SIG-M5 treated with dmso at 0.1 percent for 504 hours (cell line): ENCODE measurements at regions not wholly inside any gene's neighbourhood (a gene's known extent, or its start where the extent isn't known, plus 50 kb on each side); places are given as distances from the start of the nearest gene placed in this dataset.

Experiments
- DNase-seq: peaks from one replicate; lab custom pipeline; 2025; ENCODE audit not compliant: unreplicated experiment; lab: John Stamatoyannopoulos, UW

- DNase-seq = no peak
Measured at GRCh38 chr3:104855702-104856101, 511.0 kb upstream of the ALCAM start.

DNA sequence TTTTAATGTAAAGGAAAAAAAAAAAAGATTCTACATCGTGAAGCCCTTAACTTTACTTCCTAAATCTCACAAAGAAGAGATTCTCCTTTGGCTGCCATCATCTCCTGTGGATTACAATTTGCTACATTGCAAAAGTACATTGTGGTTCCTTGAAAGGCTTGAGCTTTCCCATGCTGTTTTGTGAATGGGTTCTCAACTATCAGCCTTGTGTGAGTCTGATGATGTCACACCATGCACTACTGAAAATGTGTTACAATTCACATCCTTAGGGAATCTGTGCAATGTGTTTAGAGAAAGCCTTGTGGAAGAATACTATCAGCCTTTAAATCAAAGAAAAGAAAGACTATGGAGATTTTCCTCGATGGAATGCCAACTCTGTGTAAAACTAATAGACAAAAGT lies 510.0 kb upstream of the ALCAM start:
- DNase-seq = no peak

- DNase-seq = no peak
Measured at GRCh38 chr3:104868291-104868690, 498.4 kb upstream of the ALCAM start.

GRCh38 chr3:104870276-104870675 lies 496.4 kb upstream of the ALCAM start:
- DNase-seq = no peak

- no peak for DNase-seq
Measured at GRCh38 chr3:104873331-104873730, 493.4 kb upstream of the ALCAM start.

DNA sequence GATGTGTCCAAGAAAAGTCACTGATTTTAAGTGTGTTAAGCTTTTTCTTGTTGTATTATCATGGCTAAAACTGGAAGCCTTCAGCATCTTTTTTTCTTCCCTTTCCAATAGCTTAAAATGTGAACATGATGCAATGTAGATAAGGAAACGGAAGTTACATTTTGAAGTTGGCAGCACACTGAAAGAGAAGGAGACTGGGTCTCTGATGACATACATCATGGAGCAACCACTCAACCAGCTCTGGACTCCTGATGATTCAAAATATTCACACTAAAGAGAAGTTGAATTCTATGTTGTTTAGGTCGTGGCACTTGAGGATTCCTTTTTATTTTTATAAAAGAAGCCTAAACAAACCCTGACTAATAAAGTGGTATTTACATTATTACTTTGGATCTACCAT lies 488.3 kb upstream of the ALCAM start:
- peak; percentile 79 for DNase-seq

- DNase-seq = no peak
Measured at GRCh38 chr3:104879919-104880318, 486.8 kb upstream of the ALCAM start.

DNA sequence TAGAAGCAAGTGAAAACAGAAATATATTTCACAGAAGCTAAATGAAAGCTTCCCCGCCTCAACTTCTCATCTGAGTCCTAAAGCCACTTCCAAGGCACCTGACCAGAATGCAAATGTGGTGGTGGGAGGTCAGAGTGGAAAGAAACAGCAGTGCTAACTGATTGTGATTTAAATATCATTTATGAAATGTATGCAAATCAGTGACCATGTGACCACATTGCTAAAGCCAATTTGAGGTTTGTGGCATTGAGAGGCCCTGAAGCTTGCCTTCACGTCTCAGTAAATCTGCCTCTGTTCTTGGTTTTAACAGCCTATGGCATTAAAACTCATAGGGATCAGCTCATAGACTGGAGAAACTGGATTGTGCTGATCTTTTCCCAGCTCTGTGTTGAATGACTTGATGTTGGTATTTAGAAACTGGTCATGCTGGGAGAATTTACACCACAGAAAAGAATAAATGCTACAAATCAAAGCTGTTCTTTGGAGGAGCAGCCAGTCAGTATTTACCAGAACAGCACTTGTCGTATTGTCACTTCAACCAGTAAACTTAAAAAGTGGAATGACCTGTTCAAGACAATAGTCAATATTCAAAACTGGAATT lies 481.4 kb upstream of the ALCAM start:
- DNase-seq = no peak

- peak; percentile 80 for DNase-seq
Measured at GRCh38 chr3:104886220-104886995, 480.3 kb upstream of the ALCAM start.

DNA sequence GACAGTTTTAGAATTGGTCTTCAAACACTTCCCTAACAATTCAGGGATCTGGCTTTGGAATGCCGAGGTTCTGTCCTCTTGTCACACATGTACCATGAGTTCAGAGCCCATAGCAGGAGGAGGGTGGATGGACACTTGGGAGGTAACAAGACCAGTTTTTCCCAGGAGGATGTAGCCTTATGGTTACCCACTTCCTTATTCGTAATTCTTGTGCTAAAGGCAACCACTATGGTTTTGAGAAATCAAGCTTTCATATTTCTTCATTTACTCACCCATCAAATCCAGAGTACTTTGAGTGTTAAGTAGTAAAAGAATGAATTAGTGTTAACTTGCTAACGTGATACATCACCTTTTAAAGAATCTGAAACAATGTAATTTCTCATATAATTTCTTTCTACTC lies 479.6 kb upstream of the ALCAM start:
- DNase-seq = peak; percentile 37

DNA sequence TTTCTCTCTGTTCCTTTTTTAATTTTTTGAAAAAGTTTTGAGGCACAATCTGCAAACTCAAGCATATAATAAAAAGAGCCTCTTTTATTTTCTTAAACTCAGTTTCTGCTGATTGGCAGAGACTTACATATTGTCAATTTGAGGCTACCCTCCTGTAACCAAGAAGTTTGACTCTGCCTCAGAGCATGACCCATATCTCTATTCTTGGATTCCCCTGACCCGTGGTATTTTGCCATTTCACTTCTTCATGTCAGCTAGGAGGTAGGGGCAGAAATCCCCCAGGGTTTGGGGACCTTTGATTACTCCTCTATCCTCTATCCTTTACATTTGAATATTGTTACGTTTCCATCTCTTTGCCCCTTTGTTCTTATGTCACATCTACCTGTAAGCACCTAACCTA lies 479.1 kb upstream of the ALCAM start:
- DNase-seq = no peak

DNA sequence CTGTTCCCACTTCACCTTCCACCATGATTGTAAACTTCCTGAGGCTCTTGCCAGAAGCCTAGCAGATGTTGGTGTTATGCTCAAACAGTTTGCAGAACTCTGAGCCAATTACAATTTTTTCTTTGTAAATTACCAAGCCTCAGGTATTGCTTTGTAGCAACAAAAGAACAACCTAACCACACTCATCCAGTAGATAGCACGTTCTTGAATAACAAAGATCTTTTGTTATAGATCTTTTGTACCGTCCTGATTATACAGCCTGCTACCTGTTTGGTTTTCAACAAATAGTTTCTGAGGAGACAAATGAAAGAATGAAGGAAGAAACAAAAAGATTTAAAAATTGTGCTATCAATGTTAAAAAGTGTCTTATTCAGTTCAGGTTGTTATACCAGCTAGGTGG lies 474.7 kb upstream of the ALCAM start:
- DNase-seq = no peak

GRCh38 chr3:104896624-104897023 lies 470.1 kb upstream of the ALCAM start:
- no peak for DNase-seq

DNA sequence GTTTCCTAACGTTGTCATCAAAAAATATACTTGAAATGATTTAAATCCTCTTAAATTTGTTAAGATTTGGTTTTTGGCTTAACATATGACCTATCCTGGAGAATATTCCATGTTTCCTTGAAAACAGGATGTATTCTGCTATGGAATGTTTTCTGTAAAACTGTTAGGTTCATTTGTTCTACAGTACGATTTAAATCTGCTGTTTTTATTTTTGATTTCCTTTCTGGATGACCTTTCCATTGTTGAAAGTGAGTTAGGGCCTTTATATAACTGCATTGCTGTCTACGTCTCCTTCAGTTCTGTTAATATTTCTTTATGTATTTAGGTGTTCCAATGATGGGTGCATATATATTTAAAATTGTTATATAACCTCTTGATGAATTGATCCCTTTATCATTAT lies 465.3 kb upstream of the ALCAM start:
- no peak for DNase-seq

GRCh38 chr3:104903064-104903463 lies 463.6 kb upstream of the ALCAM start:
- no peak for DNase-seq

GRCh38 chr3:104906001-104906639 lies 460.6 kb upstream of the ALCAM start:
- no peak for DNase-seq

- no peak for DNase-seq
Measured at GRCh38 chr3:104907507-104907906, 459.2 kb upstream of the ALCAM start.

GRCh38 chr3:104908761-104909160 lies 457.9 kb upstream of the ALCAM start:
- DNase-seq = no peak

- DNase-seq = no peak
Measured at GRCh38 chr3:104909198-104909597, 457.5 kb upstream of the ALCAM start.

DNA sequence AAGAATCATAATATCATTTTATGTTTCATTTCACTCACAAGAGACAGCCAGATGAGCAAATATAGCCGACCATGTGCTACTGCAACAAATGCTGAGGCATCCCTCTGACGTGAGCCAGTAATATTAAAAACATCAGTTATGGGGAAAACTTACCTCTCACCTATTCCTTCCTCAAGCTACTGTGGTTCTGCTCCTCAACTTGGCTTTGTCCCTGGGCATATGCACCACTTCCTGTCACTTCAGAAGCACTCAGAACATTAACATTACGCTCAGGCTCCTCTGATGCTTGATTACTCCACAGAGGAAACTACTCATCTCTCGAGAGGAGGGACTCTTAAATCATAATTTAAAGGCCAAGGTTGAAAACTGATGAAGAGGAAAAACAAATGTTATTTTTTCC lies 457.0 kb upstream of the ALCAM start:
- no peak for DNase-seq

DNA sequence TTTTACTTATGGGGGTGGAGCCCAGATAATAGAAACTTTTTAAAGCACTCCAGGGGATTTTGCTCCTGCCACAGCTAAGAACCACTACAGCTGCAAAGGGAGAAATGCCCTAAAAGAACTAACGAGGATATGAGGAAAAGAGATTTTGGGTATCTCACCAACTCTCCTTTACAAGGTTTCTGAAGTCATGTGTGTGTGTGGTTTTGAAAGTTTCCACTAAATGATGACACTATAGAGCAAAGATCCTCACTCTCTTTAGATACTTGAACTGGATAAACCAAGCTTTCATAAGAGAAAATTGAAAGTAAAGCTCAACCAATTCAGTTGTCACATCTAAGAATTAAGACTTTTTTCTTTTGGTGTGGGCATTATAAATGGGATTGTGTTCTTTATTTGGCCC lies 455.3 kb upstream of the ALCAM start:
- DNase-seq = no peak

GRCh38 chr3:104916971-104917370 lies 449.7 kb upstream of the ALCAM start:
- no peak for DNase-seq
